Gastroesophageal sphincter (tissue), 3 donors: ENCODE measurements at regions not wholly inside any gene's neighbourhood (a gene's known extent, or its start where the extent isn't known, plus 50 kb on each side); places are given as distances from the start of the nearest gene placed in this dataset.

ENCODE experiments used
- CTCF ChIP-seq, 4 experiments: fragments of 200-600 bp in 2 of 4; fragments of 450-650 bp in 2 of 4; sonication (generic) in 1 of 4; IDR thresholded peaks; one replicate each; pipeline ENCODE4 v1.5.1; 2017 to 2019; ENCODE audit warnings: antibody characterized with exemption in 4 of 4, mild to moderate bottlenecking in 2 of 4, moderate library complexity in 2 of 4
- EP300 ChIP-seq: sonication (generic); formaldehyde crosslinking; IDR thresholded peaks from one replicate; pipeline ENCODE4 v1.6.1; 2017; ENCODE audit warnings: antibody characterized with exemption, mild to moderate bottlenecking
- POLR2AphosphoS5 ChIP-seq: sonication (generic); formaldehyde crosslinking; IDR thresholded peaks from one replicate; pipeline ENCODE4 v1.6.1; 2017; ENCODE audit warnings: antibody characterized with exemption

- no peak for TF ChIP-seq CTCF (IDR thresholded peaks at IDR 0.05)
- TF ChIP-seq POLR2AphosphoS5 = no peak
- no peak for TF ChIP-seq EP300
Measured at GRCh38 chr15:57767481-57767880, 61.0 kb downstream of the POLR2M start.
